ENCODE measurements at regions not wholly inside any gene's neighbourhood (a gene's known extent, or its start where the extent isn't known, plus 50 kb on each side); places are given as distances from the start of the nearest gene placed in this dataset.

- Mint-ChIP-seq H3K4me1 (no peaks in the 10 kb centered on the region), H3K36me3 (peaks cover 0 to 4% (median 0%) of the 10 kb centered on the region in 3 donors), H3K27me3 (ENCODE audit: low read depth in 3 of 3) (peaks cover 0 to 2% (median 0%) of the 10 kb centered on the region in 3 donors), H3K4me3 (no peak overlapping the region), H3K27ac (no peak overlapping the region), H3K9me3 (peaks cover 25 to 66% (median 36%) of the 10 kb centered on the region in 6 donors)
- no peak for DNase-seq
Measured at GRCh38 chr5:166427211-166427610, 1864.2 kb upstream of the WWC1 start.

GRCh38 chr5:166428264-166428803 is 1863.1 kb upstream of the WWC1 start:
- Mint-ChIP-seq H3K4me3 (no peak overlapping the region), H3K36me3 (peaks cover 0 to 4% (median 0%) of the 10 kb centered on the region in 3 donors), H3K27ac (no peak overlapping the region), H3K27me3 (ENCODE audit: low read depth in 3 of 3) (peaks cover 0 to 2% (median 0%) of the 10 kb centered on the region in 3 donors), H3K9me3 (peaks cover 25 to 71% (median 39%) of the 10 kb centered on the region in 6 donors), H3K4me1 (no peaks in the 10 kb centered on the region)
- no peak for DNase-seq

GRCh38 chr5:166430491-166431319 is 1860.7 kb upstream of the WWC1 start:
- no peaks in the 10 kb centered on the region for H3K4me1 Mint-ChIP-seq
- peaks cover 0 to 4% (median 0%) of the 10 kb centered on the region in 3 donors for H3K36me3 Mint-ChIP-seq
- no peak overlapping the region for H3K27ac Mint-ChIP-seq
- H3K4me3 Mint-ChIP-seq: no peak overlapping the region
- H3K27me3 Mint-ChIP-seq (ENCODE audit: low read depth in 3 of 3): no peaks in the 10 kb centered on the region
- no peak for DNase-seq
- peaks cover 22 to 68% (median 42%) of the 10 kb centered on the region in 6 donors for H3K9me3 Mint-ChIP-seq

GRCh38 chr5:166431456-166431855 is 1860.0 kb upstream of the WWC1 start:
- Mint-ChIP-seq H3K4me1 (no peaks in the 10 kb centered on the region), H3K36me3 (peaks cover 0 to 4% (median 0%) of the 10 kb centered on the region in 3 donors), H3K27ac (no peak overlapping the region), H3K27me3 (ENCODE audit: low read depth in 3 of 3) (no peaks in the 10 kb centered on the region), H3K9me3 (peaks cover 17 to 65% (median 39%) of the 10 kb centered on the region in 6 donors), H3K4me3 (no peak overlapping the region)
- no peak for DNase-seq

- no peak for DNase-seq
- Mint-ChIP-seq H3K4me1 (no peaks in the 10 kb centered on the region), H3K9me3 (peaks cover 15 to 54% (median 32%) of the 10 kb centered on the region in 6 donors), H3K27me3 (ENCODE audit: low read depth in 3 of 3) (no peaks in the 10 kb centered on the region), H3K27ac (no peak overlapping the region), H3K4me3 (no peak overlapping the region), H3K36me3 (peaks cover 0 to 4% (median 0%) of the 10 kb centered on the region in 3 donors)
Measured at GRCh38 chr5:166433679-166434078, 1857.8 kb upstream of the WWC1 start.

- Mint-ChIP-seq H3K27ac (no peak overlapping the region), H3K4me1 (no peaks in the 10 kb centered on the region), H3K4me3 (no peak overlapping the region), H3K9me3 (peaks cover 8 to 43% (median 23%) of the 10 kb centered on the region in 6 donors), H3K36me3 (no peaks in the 10 kb centered on the region), H3K27me3 (ENCODE audit: low read depth in 3 of 3) (peaks cover 0 to 2% (median 0%) of the 10 kb centered on the region in 3 donors)
- DNase-seq: no peak
Measured at GRCh38 chr5:166436872-166437271, 1854.6 kb upstream of the WWC1 start.

GRCh38 chr5:166486348-166486747 is 1805.1 kb upstream of the WWC1 start:
- Mint-ChIP-seq H3K9me3 (peaks cover 6 to 61% (median 28%) of the 10 kb centered on the region in 6 donors), H3K4me3 (no peak overlapping the region), H3K36me3 (peaks cover 0 to 4% (median 0%) of the 10 kb centered on the region in 3 donors), H3K27ac (no peak overlapping the region), H3K27me3 (ENCODE audit: low read depth in 3 of 3) (no peaks in the 10 kb centered on the region), H3K4me1 (no peaks in the 10 kb centered on the region)
- DNase-seq: no peak

- no peak for DNase-seq
- Mint-ChIP-seq H3K9me3 (peaks cover 6 to 64% (median 36%) of the 10 kb centered on the region in 6 donors), H3K27me3 (ENCODE audit: low read depth in 3 of 3) (no peaks in the 10 kb centered on the region), H3K4me1 (no peaks in the 10 kb centered on the region), H3K27ac (no peak overlapping the region), H3K4me3 (no peak overlapping the region), H3K36me3 (no peaks in the 10 kb centered on the region)
Measured at GRCh38 chr5:166488560-166488959, 1802.9 kb upstream of the WWC1 start.

- H3K36me3 Mint-ChIP-seq: no peaks in the 10 kb centered on the region
- H3K27me3 Mint-ChIP-seq (ENCODE audit: low read depth in 3 of 3): no peaks in the 10 kb centered on the region
- peaks cover 10 to 52% (median 30%) of the 10 kb centered on the region in 6 donors for H3K9me3 Mint-ChIP-seq
- no peaks in the 10 kb centered on the region for H3K4me1 Mint-ChIP-seq
- DNase-seq: no peak
- no peak overlapping the region for H3K4me3 Mint-ChIP-seq
- no peak overlapping the region for H3K27ac Mint-ChIP-seq
Measured at GRCh38 chr5:166493040-166493439, 1798.4 kb upstream of the WWC1 start.

GRCh38 chr5:166493612-166494011 is 1797.8 kb upstream of the WWC1 start:
- H3K36me3 Mint-ChIP-seq: no peaks in the 10 kb centered on the region
- DNase-seq: no peak
- H3K9me3 Mint-ChIP-seq: peaks cover 10 to 47% (median 28%) of the 10 kb centered on the region in 6 donors
- no peaks in the 10 kb centered on the region for H3K27me3 Mint-ChIP-seq (ENCODE audit: low read depth in 3 of 3)
- no peak overlapping the region for H3K4me3 Mint-ChIP-seq
- H3K4me1 Mint-ChIP-seq: no peaks in the 10 kb centered on the region
- no peak overlapping the region for H3K27ac Mint-ChIP-seq

- Mint-ChIP-seq H3K27me3 (ENCODE audit: low read depth in 3 of 3) (no peaks in the 10 kb centered on the region), H3K27ac (no peak overlapping the region), H3K4me3 (no peak overlapping the region), H3K36me3 (no peaks in the 10 kb centered on the region), H3K9me3 (peaks cover 2 to 46% (median 18%) of the 10 kb centered on the region in 6 donors), H3K4me1 (no peaks in the 10 kb centered on the region)
- no peak for DNase-seq
Measured at GRCh38 chr5:166497496-166498104, 1793.8 kb upstream of the WWC1 start.

GRCh38 chr5:166499447-166500240 is 1791.8 kb upstream of the WWC1 start:
- H3K9me3 Mint-ChIP-seq: peaks cover 4 to 43% (median 26%) of the 10 kb centered on the region in 6 donors
- H3K4me3 Mint-ChIP-seq: no peak overlapping the region
- H3K4me1 Mint-ChIP-seq: no peaks in the 10 kb centered on the region
- H3K36me3 Mint-ChIP-seq: no peaks in the 10 kb centered on the region
- DNase-seq: no peak
- no peaks in the 10 kb centered on the region for H3K27me3 Mint-ChIP-seq (ENCODE audit: low read depth in 3 of 3)
- H3K27ac Mint-ChIP-seq: no peak overlapping the region

- Mint-ChIP-seq H3K27ac (no peak overlapping the region), H3K27me3 (ENCODE audit: low read depth in 3 of 3) (no peaks in the 10 kb centered on the region), H3K4me1 (no peaks in the 10 kb centered on the region), H3K9me3 (peaks cover 4 to 45% (median 27%) of the 10 kb centered on the region in 6 donors), H3K4me3 (no peak overlapping the region), H3K36me3 (no peaks in the 10 kb centered on the region)
- DNase-seq: no peak
Measured at GRCh38 chr5:166503506-166503905, 1787.9 kb upstream of the WWC1 start.
